HG03159 (cell line): ENCODE measurements at regions not wholly inside any gene's neighbourhood (a gene's known extent, or its start where the extent isn't known, plus 50 kb on each side); places are given as distances from the start of the nearest gene placed in this dataset.
"Not testable (repeated sequence)": the region's sequence is repeated elsewhere in the genome, so short reads cannot be mapped to it uniquely, and the experiment has no call there.

Experiments
- ATAC-seq: cut with Tn5 transposase; IDR thresholded peaks from one replicate; pipeline ENCODE4 v1.9.1; 2021; ENCODE audit warnings: mild to moderate bottlenecking, moderate library complexity; ENCODE audit not compliant: unreplicated experiment

- no peak for ATAC-seq
These were observed 581.2 kb upstream of the SLC8A1 start for GRCh38 chr2:41033127-41033526.

DNA sequence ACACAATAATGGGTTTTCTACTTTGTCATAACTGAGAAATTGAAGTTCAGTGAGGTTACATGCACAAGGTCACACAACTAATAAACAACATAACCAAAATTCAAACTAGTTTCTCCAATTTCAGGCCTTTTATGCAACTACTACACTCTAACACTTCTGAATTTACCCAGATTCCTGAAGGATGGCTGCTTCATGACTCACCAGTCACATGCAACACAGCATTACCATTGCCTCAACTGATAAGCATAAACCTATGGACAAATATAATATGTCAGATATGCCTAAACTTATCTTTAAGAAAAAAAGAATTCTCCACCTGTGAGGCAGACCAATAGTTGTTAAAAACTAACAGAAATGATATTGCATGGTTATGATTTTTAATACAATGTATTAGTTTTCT is 586.5 kb upstream of the SLC8A1 start:
- no peak for ATAC-seq

GRCh38 chr2:41039750-41040149 is 587.9 kb upstream of the SLC8A1 start:
- ATAC-seq = not testable (repeated sequence)

DNA sequence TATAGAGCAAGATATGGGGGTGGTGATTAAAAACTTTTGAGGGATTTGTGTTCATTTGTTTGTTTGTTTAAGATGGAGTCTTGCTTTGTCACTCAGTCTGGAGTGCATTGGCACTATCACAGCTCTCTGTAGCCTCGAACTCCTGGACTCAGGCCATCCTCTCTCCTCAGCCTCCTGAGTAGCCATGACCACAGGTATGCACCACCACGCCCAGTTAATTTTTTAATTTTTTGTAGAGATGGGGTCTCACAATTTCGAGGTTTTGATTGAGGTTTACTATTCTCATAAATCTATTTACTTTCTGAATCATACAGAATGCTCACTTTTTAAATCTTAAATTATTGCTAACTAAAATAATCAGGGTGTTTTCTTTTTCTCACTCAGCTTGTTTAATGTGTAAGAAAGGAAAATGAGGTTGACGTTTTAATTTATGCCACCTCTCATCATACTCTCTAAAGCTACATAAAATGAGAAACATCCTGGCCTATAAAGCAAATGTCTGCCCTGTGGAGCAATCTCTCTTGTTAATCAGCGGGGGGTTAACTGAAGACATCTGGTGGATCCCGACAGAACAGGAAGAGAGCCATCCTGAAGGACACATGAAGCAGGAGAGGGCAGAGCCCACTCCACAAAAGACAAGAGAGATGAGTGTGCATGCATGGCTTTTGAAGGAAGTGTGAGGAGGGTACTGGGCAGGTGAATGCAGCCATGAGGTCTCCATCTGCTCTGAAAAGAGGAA is 589.1 kb upstream of the SLC8A1 start:
- no peak for ATAC-seq

DNA sequence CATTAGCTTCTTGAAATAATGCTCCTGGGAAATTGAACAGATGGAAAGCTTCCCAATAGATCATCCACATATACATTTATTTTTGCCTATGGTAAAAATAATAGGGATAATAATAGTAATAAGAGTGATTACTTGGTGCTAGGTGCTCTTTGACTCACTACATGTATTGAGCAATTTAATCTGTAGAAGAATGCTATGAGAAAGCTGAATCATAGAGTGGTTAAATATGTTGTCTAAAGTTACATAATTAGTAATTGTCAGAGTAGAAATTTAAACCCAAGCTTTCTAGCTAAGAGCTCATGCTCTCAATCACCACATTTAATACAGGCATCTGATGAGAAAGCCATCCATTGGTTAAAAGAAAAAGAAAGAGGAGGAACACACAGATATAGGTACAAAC is 590.5 kb upstream of the SLC8A1 start:
- ATAC-seq = no peak

DNA sequence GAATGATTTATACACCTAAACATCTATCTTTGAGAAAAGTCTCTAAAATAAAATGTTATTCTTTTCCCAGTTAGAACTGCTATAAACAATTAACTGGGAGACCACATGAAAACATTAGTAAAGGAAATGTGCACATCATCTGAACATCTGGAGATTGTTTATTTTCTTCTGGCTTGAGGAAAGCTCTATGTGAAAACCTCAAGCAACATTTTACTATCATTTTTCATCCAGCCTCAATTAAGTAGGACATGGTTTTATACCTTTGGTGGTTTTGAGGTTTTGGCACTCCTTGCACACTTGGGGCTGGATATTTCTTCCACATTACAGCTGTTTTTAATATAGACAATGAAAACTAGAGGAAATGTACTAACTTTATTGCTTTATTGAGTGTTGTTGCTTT is 609.5 kb upstream of the SLC8A1 start:
- no peak for ATAC-seq

- ATAC-seq = no peak
These were observed 610.4 kb upstream of the SLC8A1 start for GRCh38 chr2:41062336-41062735.

DNA sequence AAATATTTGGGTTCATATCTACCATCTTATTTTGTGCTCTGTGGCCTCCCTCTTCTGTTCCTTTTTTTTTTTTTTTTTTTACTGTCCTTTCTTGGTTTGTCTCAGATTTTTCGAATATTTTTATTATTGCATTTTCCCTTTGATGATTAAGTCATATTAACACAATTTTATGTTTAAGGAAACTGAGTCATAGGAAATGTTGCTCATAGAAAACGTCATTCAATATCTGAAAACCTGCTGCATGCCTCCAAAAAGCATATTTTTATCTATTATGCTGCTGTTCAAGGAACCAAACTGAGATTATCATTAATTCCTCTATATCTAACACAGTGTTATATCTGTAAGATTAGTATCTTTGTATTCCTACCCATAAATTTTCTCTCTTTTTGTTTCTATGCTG is 614.3 kb upstream of the SLC8A1 start:
- ATAC-seq = no peak

DNA sequence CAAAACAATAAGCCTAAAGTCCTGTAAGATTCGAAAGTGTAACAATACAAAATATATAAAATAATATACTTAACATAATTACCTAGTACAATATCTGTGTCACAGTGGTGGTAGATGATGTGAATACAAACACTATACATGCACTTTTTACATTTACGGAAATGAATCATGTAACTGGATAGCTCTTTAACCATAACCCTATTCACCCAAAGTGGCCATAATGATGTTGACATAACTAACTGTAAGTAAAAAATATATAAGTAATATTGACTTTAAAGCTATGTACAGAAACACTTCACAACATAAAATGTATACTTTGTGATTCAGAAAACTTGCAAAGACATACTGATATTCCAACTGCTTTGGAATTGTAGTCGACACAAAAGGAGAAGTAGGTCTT is 616.9 kb upstream of the SLC8A1 start:
- no peak for ATAC-seq

GRCh38 chr2:41078341-41078740 is 626.5 kb upstream of the SLC8A1 start:
- ATAC-seq = no peak

- ATAC-seq = no peak
These were observed 627.1 kb upstream of the SLC8A1 start for GRCh38 chr2:41079011-41079410.

DNA sequence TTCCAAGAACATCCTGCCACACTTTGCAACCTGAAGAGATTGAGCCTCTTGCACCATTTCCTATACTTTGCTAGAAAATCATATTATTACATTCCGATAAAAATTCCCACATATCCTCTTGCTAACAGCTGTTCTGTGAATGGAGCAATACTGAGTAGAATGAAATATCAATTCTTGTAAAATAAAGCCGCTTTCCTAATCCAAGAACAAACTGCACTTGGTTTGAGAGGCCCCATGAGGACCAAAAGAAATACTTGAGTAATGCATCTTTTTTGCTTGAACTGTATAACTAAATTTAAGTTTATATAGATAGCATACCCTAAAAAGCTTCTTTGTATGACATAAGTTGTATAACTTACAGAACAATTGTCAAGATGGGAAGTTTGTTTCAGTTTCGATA is 632.4 kb upstream of the SLC8A1 start:
- no peak for ATAC-seq

DNA sequence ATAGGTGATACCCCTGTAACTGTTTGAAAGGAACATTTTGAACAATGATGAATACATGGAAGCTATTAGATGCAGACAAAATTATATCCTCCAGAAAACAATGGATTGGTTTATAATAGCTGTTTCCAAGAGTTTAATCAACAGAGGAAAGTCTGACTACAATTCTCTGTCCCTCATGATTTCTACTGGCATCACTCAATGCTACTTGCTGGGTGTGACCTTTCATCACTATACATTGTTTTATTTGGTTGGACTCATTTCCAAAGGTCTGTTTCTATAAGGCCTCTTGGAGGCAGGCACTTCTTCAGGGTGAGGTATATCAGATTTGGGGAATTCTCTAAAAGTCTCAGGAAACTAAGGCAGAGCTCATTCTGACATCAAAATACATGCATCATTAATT is 636.1 kb upstream of the SLC8A1 start:
- ATAC-seq = no peak

- no peak for ATAC-seq
These were observed 649.4 kb upstream of the SLC8A1 start for GRCh38 chr2:41101281-41101680.

GRCh38 chr2:41109744-41110143 is 657.9 kb upstream of the SLC8A1 start:
- no peak for ATAC-seq

GRCh38 chr2:41111836-41112627 is 660.1 kb upstream of the SLC8A1 start:
- no peak for ATAC-seq

DNA sequence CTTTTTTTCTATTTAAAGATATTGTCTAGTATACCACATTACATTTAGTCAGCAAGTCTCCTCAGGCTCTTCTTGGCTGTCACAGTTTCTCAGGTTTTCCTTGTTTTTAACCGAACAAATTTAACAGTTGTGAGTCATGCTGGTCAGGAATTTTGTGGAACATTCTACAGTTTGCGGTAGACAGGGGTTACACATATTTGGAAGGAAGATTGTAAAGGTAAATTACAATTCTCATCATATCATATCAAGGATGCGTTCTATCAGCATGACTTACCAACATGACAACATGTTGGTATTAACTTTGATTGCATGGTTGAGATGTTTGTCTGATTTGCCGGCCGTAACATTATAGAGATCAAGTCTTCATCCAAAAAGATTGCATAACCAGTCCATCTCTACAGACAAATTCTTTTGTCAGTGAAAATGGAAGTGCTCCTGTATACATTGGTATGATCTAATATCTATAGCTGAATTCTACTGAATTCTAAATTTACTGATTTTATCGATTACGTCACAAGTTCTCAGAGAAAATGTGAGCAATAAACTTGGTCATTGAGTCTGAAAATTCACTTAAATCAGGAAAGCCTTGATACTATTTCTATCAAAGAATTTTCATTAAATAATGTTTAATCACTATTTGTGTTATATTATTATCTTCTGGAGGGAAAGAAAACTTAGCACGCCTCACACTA is 664.4 kb upstream of the SLC8A1 start:
- no peak for ATAC-seq

DNA sequence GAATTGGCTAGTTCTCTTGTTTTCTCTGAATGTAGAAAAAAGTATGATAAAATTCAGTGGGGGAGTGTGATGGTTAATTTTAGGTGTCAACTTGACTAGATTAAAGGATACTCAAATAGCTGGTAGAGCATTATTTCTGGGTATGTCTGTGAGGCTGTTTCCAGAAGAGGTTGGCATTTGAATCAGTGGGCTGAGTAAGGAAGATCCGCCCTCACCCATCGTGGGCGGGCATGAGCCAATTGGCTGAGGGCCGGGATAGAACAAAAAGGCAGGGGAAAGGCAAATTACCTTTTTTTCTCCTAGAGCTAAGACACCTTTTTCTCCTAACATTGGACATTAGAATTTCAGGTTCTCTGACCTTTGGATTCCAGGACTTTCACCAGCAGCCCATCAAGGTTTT is 667.6 kb upstream of the SLC8A1 start:
- ATAC-seq = no peak

- ATAC-seq = no peak
These were observed 671.5 kb upstream of the SLC8A1 start for GRCh38 chr2:41123341-41123740.

DNA sequence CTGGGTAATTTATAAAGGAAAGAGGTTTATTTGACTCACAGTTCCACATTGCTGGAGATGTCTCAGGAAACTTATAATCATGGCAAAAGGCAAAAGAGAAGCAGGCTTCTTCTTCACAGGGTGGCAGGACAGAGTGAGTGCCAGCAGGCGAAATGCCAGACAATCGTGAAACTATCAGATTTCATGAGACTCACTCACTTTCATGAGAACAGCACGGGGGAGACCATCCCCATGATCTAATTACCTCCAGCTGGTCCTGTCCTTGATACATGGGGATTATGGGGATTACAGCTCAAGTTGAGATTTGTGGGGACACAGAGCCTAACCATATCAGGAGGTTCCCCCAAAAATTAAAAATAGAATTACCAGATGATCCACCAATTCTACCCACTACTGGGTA is 675.5 kb upstream of the SLC8A1 start:
- ATAC-seq = no peak

GRCh38 chr2:41129988-41130387 is 678.1 kb upstream of the SLC8A1 start:
- ATAC-seq = no peak

DNA sequence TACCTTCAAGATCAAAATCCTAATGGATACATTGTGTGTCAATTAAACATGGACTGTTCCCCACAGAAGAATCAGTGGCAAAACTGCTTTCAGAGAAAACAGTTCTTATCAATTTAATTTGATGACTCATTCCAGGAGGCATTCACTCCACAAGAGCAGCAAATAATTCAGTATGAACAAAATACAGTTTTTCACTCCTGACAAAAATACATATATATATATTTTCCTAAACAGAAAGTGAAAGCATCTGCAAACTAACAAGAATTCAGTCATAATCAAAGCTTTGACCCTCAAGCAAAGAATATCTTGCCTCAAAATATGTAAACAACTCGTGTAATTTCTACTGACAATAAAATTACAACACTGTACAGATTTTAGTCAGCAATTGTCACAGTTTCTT is 685.1 kb upstream of the SLC8A1 start:
- ATAC-seq = no peak
